ENCODE measurements at regions not wholly inside any gene's neighbourhood (a gene's known extent, or its start where the extent isn't known, plus 50 kb on each side); places are given as distances from the start of the nearest gene placed in this dataset.

DNA sequence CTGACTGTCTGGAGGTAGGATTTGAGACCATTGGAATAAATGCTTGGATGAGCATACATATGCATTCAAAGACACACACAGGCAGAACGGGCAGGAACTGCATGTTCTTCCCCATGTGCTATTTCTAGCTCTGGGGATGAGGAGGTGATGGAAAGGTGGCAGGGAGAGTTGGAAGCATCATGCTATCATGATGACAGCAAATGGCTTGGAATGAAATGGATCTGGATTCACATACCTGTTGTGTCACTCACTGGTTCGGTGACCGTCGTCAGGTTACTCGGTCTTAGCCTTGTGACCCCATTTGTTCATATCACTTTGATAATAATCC, 627.9 kb upstream of the KIRREL3 start:
- DNase-seq (ENCODE audit: insufficient read length) (no peak), FAIRE-seq (no peak)
- TF ChIP-seq POLR2AphosphoS5 (IDR thresholded peaks at IDR 0.05; ENCODE audit: low read depth, low read length) (no peak), TAF1 (IDR thresholded peaks at IDR 0.05; ENCODE audit: borderline replicate concordance, low read depth, low read length) (no peak), POLR2A (IDR thresholded peaks at IDR 0.05; ENCODE audit: low read depth, low read length) (no peak)

DNA sequence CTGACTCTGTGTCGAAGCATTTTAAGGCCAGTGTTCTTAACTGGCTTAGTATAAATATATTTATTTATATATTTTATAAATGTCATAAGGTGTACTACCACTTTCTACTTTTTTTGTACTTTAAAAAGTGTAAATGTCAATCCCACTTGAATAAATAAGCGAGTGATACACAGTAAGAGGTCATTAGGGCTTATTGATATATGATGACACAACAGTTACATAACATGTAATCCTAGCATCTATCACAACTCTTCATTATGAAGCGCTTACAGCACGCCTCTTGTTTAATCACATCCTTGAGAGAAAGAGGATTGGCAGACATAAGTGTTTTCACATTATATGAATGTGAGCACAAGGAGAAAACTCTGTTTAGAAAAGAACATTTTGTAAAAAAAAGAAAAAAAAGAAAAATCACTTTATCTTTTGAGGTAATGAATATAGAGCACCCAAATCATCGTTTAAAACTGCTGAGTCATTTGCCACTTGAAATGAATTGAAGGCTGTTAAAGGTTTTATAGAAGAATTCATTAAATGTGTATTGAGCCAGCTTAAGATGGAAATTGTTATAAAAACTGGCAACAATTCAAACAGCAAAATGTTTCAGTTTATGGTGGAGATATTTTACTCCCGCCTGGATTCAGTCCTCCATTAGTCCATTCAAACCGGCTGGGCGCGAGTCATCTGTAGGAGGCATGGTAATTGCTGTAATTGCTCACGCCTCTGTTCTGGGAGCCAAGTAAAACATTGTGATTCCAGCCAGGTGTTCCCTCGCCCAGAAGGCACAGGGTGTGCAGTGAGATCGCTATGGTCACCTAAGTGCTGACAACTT, 627.3 kb upstream of the KIRREL3 start:
- TF ChIP-seq POLR2AphosphoS5 (IDR thresholded peaks at IDR 0.05; ENCODE audit: low read depth, low read length) = no peak
- DNase-seq (ENCODE audit: insufficient read length) (no peak), FAIRE-seq (no peak)

DNA sequence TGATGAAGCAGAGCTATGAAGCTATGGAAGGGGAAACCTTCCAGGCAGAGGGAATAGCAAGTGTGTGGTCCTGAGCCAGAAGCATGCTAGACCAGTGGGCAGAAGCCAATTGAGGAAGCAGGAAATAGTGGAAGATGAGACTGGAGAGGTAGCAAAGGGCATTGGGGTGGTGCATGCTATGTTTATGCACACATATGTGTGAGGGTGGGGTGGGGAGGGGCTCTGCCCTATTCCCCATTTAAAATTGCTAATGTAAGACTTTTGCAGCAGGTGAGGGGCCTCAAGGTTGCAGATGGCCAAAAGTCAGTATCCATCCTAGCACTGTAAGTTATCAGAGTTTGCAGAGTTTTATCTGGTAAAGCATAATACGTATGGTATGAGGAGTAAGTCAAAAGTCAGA, 626.6 kb upstream of the KIRREL3 start:
- FAIRE-seq = no peak
- DNase-seq (ENCODE audit: insufficient read length) = no peak

DNA sequence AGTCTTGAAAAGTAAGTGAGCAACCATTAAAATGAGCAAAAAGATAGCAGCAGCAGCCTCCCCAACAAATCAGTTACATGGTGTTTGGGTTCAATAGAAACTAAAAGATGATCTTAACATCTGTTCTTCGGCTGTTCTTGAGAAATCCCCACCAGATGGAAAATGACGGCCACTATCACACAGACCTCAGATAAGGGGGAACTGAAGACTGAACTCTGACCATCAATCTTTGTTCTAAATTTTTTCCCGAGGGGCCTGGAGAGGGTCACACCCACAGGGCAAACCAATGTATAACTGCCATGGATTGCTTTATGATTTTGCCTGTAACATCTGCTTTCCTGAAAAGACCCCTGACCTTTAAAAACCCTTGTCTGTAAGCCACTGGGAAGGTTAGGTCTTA, 624.8 kb upstream of the KIRREL3 start:
- DNase-seq (ENCODE audit: insufficient read length) (no peak), FAIRE-seq (no peak)
- no peak for TF ChIP-seq POLR2A (IDR thresholded peaks at IDR 0.05; ENCODE audit: low read depth, low read length)
- no peak for TF ChIP-seq TAF1 (IDR thresholded peaks at IDR 0.05; ENCODE audit: borderline replicate concordance, low read depth, low read length)
- no peak for TF ChIP-seq POLR2AphosphoS5 (IDR thresholded peaks at IDR 0.05; ENCODE audit: low read depth, low read length)

More for the DNA sequence above, 626.6 kb upstream of the KIRREL3 start:
- TF ChIP-seq POLR2AphosphoS5 (IDR thresholded peaks at IDR 0.05; ENCODE audit: low read depth, low read length) = no peak

DNA sequence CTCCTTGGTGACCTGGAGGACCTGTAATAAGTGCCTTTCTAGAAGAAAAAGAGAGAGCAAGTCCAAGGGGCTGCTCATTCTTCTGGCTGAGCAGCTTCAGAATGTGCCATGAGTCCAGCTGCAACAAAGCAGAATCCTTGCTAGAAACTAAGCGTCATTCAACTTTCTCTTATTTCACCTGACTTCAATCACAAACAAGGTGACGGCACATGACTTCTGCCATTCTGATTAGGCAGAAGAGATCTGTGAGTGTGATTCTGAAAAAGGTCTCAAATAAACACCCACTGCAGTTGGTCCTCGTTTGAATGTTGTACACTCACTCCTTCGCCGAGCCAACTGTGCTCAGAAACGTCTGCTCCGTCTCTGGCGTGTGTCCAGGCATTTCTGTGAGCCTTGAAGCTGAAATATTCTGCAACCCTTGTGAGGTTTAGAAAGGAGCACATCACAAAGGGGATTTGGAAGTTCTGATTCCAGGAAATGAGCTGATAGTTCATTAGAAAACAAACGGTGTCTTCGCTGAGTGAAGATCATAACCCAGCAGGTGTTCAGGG, 623.8 kb upstream of the KIRREL3 start:
- DNase-seq (ENCODE audit: insufficient read length) = no peak

DNA sequence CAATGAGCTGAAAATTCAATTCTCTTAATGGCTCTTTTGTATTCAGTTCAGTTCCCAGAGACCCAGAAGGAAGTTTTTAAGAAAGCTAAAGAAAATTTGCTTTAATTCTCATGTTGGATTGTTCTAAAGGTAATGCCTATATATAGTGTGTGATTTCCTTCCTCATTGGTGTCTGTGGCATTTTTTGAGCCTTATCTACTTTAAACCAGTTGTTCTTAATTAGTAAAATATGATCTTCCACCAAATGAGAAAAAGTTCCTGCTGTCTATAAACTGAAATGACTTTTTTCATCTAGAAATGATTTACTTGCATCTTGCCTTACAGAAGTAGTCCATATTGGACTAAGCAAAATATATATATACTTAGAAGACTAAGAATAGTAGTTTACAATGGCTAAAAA, 622.1 kb upstream of the KIRREL3 start:
- TF ChIP-seq POLR2AphosphoS5 (IDR thresholded peaks at IDR 0.05; ENCODE audit: low read depth, low read length) (no peak), TAF1 (IDR thresholded peaks at IDR 0.05; ENCODE audit: borderline replicate concordance, low read depth, low read length) (no peak), POLR2A (IDR thresholded peaks at IDR 0.05; ENCODE audit: low read depth, low read length) (no peak)
- FAIRE-seq (no peak), DNase-seq (ENCODE audit: insufficient read length) (no peak)

More for the DNA sequence above, 623.8 kb upstream of the KIRREL3 start:
- TF ChIP-seq TAF1 (IDR thresholded peaks at IDR 0.05; ENCODE audit: borderline replicate concordance, low read depth, low read length) (no peak), POLR2AphosphoS5 (IDR thresholded peaks at IDR 0.05; ENCODE audit: low read depth, low read length) (no peak), POLR2A (IDR thresholded peaks at IDR 0.05; ENCODE audit: low read depth, low read length) (no peak)
- no peak for FAIRE-seq

DNA sequence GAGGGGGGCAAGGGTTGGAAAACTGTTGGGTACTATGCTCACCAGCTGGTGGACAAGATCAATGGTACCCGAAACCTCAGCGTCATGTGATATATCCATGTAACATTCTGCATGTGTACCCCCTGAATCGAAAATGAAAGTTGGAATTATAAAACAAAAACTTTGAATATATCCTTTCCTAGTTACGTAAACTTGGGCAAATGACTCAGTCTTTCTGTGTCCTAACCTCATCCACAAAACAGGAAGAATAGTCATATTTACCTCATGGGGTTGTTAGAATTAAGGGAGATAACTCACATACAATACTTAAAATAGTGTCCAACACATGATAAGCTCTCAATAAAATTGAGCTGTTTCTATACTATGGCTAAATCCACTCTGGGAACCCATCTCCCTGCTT, 620.1 kb upstream of the KIRREL3 start:
- DNase-seq (ENCODE audit: insufficient read length) = no peak
- no peak for FAIRE-seq
- TF ChIP-seq TAF1 (IDR thresholded peaks at IDR 0.05; ENCODE audit: borderline replicate concordance, low read depth, low read length) (no peak), POLR2A (IDR thresholded peaks at IDR 0.05; ENCODE audit: low read depth, low read length) (no peak), POLR2AphosphoS5 (IDR thresholded peaks at IDR 0.05; ENCODE audit: low read depth, low read length) (no peak)

DNA sequence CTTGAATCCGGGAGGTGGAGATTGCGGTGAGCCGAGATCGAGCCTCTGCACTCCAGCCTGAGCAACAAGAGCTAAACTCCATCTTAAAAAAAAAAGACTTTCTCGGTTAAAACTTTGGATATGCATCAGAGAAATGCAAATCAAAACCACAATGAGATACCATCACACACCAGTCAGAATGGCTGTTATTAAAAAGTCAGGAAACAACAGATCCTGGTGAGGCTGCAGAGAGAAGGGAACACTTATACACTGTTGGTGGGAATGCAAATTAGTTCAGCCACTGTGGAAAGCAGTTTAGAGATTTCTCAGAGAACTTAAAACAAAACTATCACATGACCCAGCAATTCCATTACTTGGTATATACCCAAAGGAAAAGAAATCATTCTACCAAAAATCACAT, 619.4 kb upstream of the KIRREL3 start:
- DNase-seq (ENCODE audit: insufficient read length) = no peak
- FAIRE-seq = no peak
- TF ChIP-seq TAF1 (IDR thresholded peaks at IDR 0.05; ENCODE audit: borderline replicate concordance, low read depth, low read length) (no peak), POLR2A (IDR thresholded peaks at IDR 0.05; ENCODE audit: low read depth, low read length) (no peak), POLR2AphosphoS5 (IDR thresholded peaks at IDR 0.05; ENCODE audit: low read depth, low read length) (no peak)

DNA sequence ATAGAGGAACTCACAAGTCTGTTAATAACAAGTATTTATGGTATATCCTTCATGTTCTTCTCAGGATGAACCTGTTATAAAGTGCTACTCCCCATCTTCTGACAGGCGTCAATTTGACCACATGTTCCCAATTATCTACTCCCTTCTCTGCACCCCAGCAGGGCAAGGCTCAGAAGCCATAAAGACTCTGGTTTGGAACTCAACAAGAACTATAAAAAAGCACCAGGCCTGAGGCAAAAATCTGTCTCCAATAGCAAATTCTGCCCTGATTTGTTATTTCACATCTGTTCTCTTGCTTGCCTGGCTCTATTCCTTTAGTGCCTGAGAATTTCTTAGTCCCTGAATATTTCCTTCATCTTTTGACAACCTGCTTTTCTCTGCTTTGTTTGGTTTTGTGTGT, 618.2 kb upstream of the KIRREL3 start:
- no peak for FAIRE-seq
- TF ChIP-seq POLR2AphosphoS5 (IDR thresholded peaks at IDR 0.05; ENCODE audit: low read depth, low read length) (no peak), POLR2A (IDR thresholded peaks at IDR 0.05; ENCODE audit: low read depth, low read length) (no peak), TAF1 (IDR thresholded peaks at IDR 0.05; ENCODE audit: borderline replicate concordance, low read depth, low read length) (no peak)
- DNase-seq (ENCODE audit: insufficient read length) = no peak

DNA sequence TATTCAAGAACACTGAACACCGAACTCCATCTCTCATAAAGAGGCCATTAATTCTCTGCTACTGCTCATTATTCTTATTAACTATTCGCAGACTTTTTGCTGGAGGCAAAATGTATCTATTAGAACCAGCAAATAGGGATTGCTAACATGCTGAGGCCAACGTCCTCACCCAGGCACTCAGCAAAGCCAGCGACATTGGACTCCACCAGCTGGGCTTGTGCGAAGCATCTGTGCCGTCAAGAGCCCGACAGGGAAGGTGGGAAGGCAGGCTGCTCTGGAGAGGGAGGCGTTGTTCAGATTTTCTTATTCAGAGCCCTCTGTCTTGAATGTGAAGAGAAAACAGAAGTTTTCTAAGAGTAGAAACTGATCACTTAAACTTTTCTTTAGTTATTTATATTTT, 615.6 kb upstream of the KIRREL3 start:
- DNase-seq (ENCODE audit: insufficient read length) (no peak), FAIRE-seq (no peak)
- TF ChIP-seq TAF1 (IDR thresholded peaks at IDR 0.05; ENCODE audit: borderline replicate concordance, low read depth, low read length) = no peak
- no peak for TF ChIP-seq POLR2A (IDR thresholded peaks at IDR 0.05; ENCODE audit: low read depth, low read length)
- no peak for TF ChIP-seq POLR2AphosphoS5 (IDR thresholded peaks at IDR 0.05; ENCODE audit: low read depth, low read length)

DNA sequence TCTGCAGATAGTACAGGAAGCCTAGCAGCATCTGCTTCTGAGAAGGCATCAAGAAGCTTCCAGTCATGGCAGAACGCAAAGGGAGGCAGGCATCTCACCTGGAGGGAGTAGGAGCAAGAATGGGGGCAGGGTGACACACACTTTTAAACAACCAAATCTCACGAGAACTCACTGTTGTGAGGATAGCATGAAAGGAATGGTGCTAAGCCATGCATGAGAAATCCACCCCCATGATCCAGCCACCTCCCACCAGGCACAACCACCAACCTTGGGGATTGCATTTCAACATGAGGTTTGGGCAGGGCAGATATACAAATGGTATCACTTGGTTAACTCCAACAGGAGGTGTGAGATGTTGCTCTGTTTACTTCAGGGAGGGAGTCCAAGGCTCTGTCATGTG, 612.0 kb upstream of the KIRREL3 start:
- FAIRE-seq = no peak
- TF ChIP-seq TAF1 (IDR thresholded peaks at IDR 0.05; ENCODE audit: borderline replicate concordance, low read depth, low read length) (no peak), POLR2AphosphoS5 (IDR thresholded peaks at IDR 0.05; ENCODE audit: low read depth, low read length) (no peak), POLR2A (IDR thresholded peaks at IDR 0.05; ENCODE audit: low read depth, low read length) (no peak)
- no peak for DNase-seq (ENCODE audit: insufficient read length)

DNA sequence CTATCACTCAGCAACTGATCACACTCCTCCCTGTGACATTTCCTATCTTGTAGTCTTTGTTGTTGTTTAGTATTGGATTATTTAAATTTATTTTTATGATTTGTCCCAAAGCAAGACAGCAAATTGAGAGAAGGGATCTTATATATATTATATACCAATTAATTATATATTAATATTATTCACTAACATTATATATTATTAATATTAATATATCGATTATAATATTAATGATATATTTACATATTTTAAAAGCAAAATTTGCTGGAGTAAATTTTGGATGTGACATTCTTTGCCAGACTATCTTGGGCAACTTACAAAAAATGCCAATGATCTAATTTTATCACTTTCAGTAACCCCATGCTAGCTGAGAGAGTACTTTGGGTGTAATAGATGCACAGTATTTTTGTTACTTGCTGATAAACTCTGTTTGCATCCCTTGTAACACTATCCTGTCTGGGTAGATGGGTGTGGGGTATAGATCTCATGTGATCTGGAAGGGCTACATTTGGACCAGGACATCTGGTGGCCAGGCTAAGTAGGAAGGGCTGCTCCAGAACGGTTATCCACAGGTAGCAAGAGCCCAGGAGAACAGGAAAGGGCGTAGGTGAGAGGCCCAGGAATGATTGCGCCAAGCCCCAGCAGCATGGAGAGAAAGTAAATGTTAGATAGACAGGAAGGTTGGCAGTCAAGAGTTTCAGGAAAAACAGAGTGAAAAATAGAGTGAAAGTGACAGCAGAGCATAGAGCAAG, 608.6 kb upstream of the KIRREL3 start:
- TF ChIP-seq TAF1 (IDR thresholded peaks at IDR 0.05; ENCODE audit: borderline replicate concordance, low read depth, low read length) (no peak), POLR2A (IDR thresholded peaks at IDR 0.05; ENCODE audit: low read depth, low read length) (no peak), POLR2AphosphoS5 (IDR thresholded peaks at IDR 0.05; ENCODE audit: low read depth, low read length) (no peak)
- no peak for DNase-seq (ENCODE audit: insufficient read length)
- no peak for FAIRE-seq
